Panc1 (cell line): ENCODE measurements at regions not wholly inside any gene's neighbourhood (a gene's known extent, or its start where the extent isn't known, plus 50 kb on each side); places are given as distances from the start of the nearest gene placed in this dataset.

Experiments
- ATAC-seq: fragments of 200-7000 bp; cut with Tn5 transposase; 2 replicates; pipeline ENCODE4 v1.9.1; 2020; ENCODE audit warnings: mild to moderate bottlenecking, moderate library complexity
- BruUV-seq: library from RNA; stranded (reverse); fragments of 400-500 nt; replicated peaks from 2 replicates; lab custom pipeline; 2021; lab: Mats Ljungman, UMichigan
- CTCF ChIA-PET: fragments of 300-600 bp; sonication (Branson Sonifier 250); formaldehyde crosslinking; loops from one replicate; lab custom pipeline; 2022; ENCODE audit warnings: antibody characterized with exemption; lab: Charles Lee
- POLR2A ChIA-PET: fragments of 300-600 bp; sonication (Branson Sonifier 250); formaldehyde crosslinking; loops from one replicate; lab custom pipeline; 2022; ENCODE audit warnings: antibody characterized with exemption; lab: Charles Lee
- DNase-seq: peaks from one replicate; pipeline ENCODE4 v3.0.0-alpha.2; 2010; ENCODE audit warnings: low read depth, low spot score
- H3K27ac ChIP-seq: 2 replicates; pipeline ENCODE4 v1.5.1; 2011; ENCODE audit warnings: mild to moderate bottlenecking, low read length, inconsistent platforms
- H3K27me3 ChIP-seq: fragments of 200-500 bp; sonication (Bioruptor generic); 2 replicates; pipeline ENCODE4 v1.6.0; 2014; ENCODE audit warnings: low read length, inconsistent platforms; ENCODE audit not compliant: control insufficient read depth, insufficient read depth
- H3K36me3 ChIP-seq: fragments of 200-500 bp; sonication (Bioruptor generic); 2 replicates; pipeline ENCODE4 v1.5.1; 2014; ENCODE audit warnings: inconsistent platforms, mild to moderate bottlenecking, low read length, moderate library complexity; ENCODE audit not compliant: control insufficient read depth, insufficient read depth
- H3K4me1 ChIP-seq: 2 replicates; pipeline ENCODE4 v1.5.1; 2011; ENCODE audit warnings: inconsistent platforms, mild to moderate bottlenecking, low read length, moderate library complexity; ENCODE audit not compliant: control insufficient read depth, insufficient read depth
- H3K4me3 ChIP-seq, 2 experiments: 2 replicates each; pipeline ENCODE4 v1.5.1; 2011 to 2012; ENCODE audit warnings: low read depth in 2 of 2, low read length in 2 of 2, mild to moderate bottlenecking in 2 of 2, inconsistent platforms in 1 of 2, moderate library complexity in 1 of 2
- H3K9me3 ChIP-seq: fragments of 200-500 bp; sonication (Bioruptor generic); 2 replicates; pipeline ENCODE4 v1.5.1; 2014; ENCODE audit warnings: low read depth, mild to moderate bottlenecking, inconsistent platforms, low read length, moderate library complexity; ENCODE audit not compliant: control insufficient read depth, insufficient read depth
- CTCF ChIP-seq: fragments of 450-650 bp; IDR thresholded peaks from 2 replicates; pipeline ENCODE4 v1.5.1; 2017; ENCODE audit warnings: mild to moderate bottlenecking
- POLR2AphosphoS5 ChIP-seq: IDR thresholded peaks from 2 replicates; pipeline ENCODE4 v1.6.1; 2012; ENCODE audit warnings: mild to moderate bottlenecking, low read depth, low read length, moderate library complexity
- SIN3A ChIP-seq: IDR thresholded peaks from 2 replicates; pipeline ENCODE4 v1.6.1; 2012; ENCODE audit warnings: low read depth, mild to moderate bottlenecking, low read length, moderate library complexity, borderline replicate concordance; ENCODE audit not compliant: insufficient read depth
- TCF7L2 ChIP-seq: IDR thresholded peaks from 2 replicates; pipeline ENCODE4 v1.6.1; 2011; ENCODE audit warnings: mild to moderate bottlenecking, low read depth, low read length, inconsistent platforms
- in situ Hi-C: cut with HindIII; loops from 2 replicates; pipeline ENCODE4 v1.10.0; 2016; ENCODE audit warnings: low sequenced_read_pairs, low pct_unique_long_range_greater_than_20kb
- intact Hi-C: fragments of 100-400 bp; cut with micrococcal nuclease; formaldehyde crosslinking; loops from one replicate; pipeline ENCODE4 v1.10.0; 2022; ENCODE audit not compliant: unreplicated experiment
- TF ChIP-seq, protein P1 (sequence below), 2 experiments: IDR thresholded peaks; 2 replicates each; pipeline ENCODE4 v1.6.1; 2011 to 2012; ENCODE audit warnings: low read depth in 2 of 2, control low read depth in 1 of 2, low read length in 1 of 2, mild to moderate bottlenecking in 1 of 2, moderate library complexity in 1 of 2; ENCODE audit not compliant: insufficient read depth in 1 of 2

GRCh38 chr4:186441502-186441901 lies 113.9 kb downstream of the MTNR1A start:
- H3K27ac ChIP-seq, result no peak overlapping the region
- H3K9me3 ChIP-seq, result no peaks in the 10 kb centered on the region
- POLR2A ChIA-PET, result no interaction called here
- no peak overlapping the region for H3K4me3 ChIP-seq
- ATAC-seq, result no peak
- in situ Hi-C loops, result no loop called here
- intact Hi-C loops, result no loop called here
- no peaks in the 10 kb centered on the region for H3K4me1 ChIP-seq
- TF ChIP-seq TCF7L2 (no peak), CTCF (no peak), SIN3A (no peak), POLR2AphosphoS5 (no peak)
- TF ChIP-seq, protein P1, sequence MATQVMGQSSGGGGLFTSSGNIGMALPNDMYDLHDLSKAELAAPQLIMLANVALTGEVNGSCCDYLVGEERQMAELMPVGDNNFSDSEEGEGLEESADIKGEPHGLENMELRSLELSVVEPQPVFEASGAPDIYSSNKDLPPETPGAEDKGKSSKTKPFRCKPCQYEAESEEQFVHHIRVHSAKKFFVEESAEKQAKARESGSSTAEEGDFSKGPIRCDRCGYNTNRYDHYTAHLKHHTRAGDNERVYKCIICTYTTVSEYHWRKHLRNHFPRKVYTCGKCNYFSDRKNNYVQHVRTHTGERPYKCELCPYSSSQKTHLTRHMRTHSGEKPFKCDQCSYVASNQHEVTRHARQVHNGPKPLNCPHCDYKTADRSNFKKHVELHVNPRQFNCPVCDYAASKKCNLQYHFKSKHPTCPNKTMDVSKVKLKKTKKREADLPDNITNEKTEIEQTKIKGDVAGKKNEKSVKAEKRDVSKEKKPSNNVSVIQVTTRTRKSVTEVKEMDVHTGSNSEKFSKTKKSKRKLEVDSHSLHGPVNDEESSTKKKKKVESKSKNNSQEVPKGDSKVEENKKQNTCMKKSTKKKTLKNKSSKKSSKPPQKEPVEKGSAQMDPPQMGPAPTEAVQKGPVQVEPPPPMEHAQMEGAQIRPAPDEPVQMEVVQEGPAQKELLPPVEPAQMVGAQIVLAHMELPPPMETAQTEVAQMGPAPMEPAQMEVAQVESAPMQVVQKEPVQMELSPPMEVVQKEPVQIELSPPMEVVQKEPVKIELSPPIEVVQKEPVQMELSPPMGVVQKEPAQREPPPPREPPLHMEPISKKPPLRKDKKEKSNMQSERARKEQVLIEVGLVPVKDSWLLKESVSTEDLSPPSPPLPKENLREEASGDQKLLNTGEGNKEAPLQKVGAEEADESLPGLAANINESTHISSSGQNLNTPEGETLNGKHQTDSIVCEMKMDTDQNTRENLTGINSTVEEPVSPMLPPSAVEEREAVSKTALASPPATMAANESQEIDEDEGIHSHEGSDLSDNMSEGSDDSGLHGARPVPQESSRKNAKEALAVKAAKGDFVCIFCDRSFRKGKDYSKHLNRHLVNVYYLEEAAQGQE (IDR thresholded peaks at IDR 0.05; ENCODE audit: insufficient read depth in 1 of 2, low read depth in 2 of 2, low read length in 1 of 2), result no peak
- peaks cover 4% of the 10 kb centered on the region; the same call in 1 of the 2 replicates for H3K27me3 ChIP-seq
- CTCF ChIA-PET, result no interaction called here
- BruUV-seq, result no TSS peak
- no peak for DNase-seq
- no peaks in the 10 kb centered on the region for H3K36me3 ChIP-seq

- BruUV-seq, result no TSS peak
- intact Hi-C loops, result no loop called here
- in situ Hi-C loops, result no loop called here
- ChIA-PET POLR2A (no interaction called here), CTCF (no interaction called here)
- no peak overlapping the region for H3K4me3 ChIP-seq
- no peaks in the 10 kb centered on the region for H3K36me3 ChIP-seq
- H3K9me3 ChIP-seq, result no peaks in the 10 kb centered on the region
- H3K4me1 ChIP-seq, result no peaks in the 10 kb centered on the region
- TF ChIP-seq SIN3A, result no peak
- TF ChIP-seq POLR2AphosphoS5, result no peak
- TF ChIP-seq CTCF, result no peak
- TF ChIP-seq TCF7L2, result no peak
- TF ChIP-seq, protein P1 (IDR thresholded peaks at IDR 0.05; ENCODE audit: insufficient read depth in 1 of 2, low read depth in 2 of 2, low read length in 1 of 2), result no peak
- H3K27ac ChIP-seq, result no peak overlapping the region
- no peaks in the 10 kb centered on the region for H3K27me3 ChIP-seq
- ATAC-seq, result no peak
- no peak for DNase-seq
Observed at GRCh38 chr4:186428481-186428880, 126.9 kb downstream of the MTNR1A start.
